Stimulated activated CD8-positive, alpha-beta memory T cell treated with anti-CD3 and anti-CD28 coated beads, Interleukin-7, amount 100 ng/mL, for 1 hour (primary cell): ENCODE measurements at regions not wholly inside any gene's neighbourhood (a gene's known extent, or its start where the extent isn't known, plus 50 kb on each side); places are given as distances from the start of the nearest gene placed in this dataset.
"Not testable (repeated sequence)": the region's sequence is repeated elsewhere in the genome, so short reads cannot be mapped to it uniquely, and the experiment has no call there.

ENCODE experiments used
- DNase-seq, 2 donors: peaks; one replicate each; pipeline ENCODE4 v3.0.0-alpha.2; 2020; ENCODE audit warnings: low read depth in 2 of 2

DNA sequence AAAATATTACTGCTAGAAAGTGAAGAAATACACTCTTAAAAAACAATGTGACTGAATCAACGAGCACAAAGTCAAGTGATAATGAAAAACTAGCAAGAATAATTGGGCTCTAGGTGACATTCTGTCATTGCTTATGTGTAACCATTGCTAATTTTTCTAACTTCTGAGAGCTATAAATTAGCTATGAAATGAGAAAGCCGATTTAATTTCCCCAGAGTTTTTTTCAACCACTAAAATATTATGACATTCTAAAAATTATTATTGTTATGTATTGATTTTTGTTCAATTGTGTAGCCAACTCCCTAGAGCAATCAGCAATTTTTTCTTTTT lies 458.6 kb upstream of the ATXN8OS start:
- DNase-seq: no peak

DNA sequence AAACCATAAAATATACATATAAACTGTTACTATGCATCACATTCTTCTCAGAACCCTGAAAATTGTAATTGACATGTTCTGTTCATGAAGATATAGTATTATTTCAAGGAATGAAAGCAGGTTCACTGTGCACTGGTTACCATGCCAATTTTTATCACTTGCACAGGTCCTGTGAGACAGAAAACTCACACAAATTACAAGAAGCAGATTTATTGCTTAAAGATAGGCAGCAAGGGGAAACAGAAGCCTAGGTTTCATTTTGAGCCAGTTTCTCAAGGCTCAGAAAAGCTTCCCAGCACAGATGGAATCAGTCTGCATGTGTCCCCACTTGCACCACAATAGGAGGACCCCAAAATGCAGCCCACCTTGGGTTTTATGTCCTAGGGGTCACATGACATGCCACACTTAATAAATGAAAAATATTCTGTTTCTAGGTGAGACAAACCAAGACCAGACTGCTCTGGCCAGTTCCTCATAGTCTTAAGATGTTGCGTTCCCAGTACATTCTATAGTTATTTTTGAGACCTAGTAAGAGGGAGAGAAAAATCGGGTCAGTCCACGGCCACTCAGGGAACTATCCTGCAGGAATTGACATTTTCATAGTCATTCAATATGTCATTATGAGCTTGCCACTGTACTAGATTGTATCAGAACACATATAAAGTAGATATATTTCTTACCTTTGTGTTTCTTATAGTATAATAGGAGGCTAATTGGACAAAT lies 459.1 kb upstream of the ATXN8OS start:
- no peak for DNase-seq

DNA sequence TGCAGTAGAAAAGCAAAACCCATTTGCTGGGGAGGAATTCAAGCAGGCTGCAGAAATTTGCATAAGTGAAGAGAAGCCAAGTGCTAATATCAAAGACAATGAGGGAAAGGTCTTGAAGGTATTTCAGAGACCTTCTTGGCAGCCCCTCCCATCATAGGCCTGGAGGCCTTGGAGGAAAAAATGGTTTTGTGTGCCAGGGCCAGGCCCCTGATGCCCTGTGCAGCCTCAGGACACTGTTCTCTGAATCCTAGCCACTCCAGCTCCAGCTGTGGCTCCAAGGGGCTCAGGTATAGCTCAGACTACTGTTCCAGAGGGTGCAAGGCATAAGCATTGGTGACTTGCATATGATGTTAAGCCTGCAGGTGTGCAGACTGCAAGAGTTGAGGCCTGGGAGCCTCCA lies 463.2 kb upstream of the ATXN8OS start:
- no peak for DNase-seq

DNA sequence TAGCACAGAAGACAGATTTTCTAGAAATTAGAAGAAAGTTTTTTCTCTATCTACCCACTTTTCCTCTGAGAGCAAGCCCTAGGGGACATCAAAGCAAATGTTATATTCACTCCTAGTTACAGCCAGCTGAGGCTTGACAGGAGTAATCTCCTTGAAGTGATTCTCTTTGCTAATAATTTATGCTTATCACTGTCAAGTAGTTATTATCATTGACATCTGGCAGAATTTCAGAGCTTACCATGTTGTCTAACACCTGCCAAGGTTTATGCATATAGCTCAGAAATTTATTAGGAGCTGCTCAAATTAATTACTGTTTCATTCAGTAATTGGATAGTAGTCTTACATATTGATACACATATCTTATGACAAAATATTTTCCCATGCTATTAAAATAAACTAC lies 465.9 kb upstream of the ATXN8OS start:
- DNase-seq: no peak

DNA sequence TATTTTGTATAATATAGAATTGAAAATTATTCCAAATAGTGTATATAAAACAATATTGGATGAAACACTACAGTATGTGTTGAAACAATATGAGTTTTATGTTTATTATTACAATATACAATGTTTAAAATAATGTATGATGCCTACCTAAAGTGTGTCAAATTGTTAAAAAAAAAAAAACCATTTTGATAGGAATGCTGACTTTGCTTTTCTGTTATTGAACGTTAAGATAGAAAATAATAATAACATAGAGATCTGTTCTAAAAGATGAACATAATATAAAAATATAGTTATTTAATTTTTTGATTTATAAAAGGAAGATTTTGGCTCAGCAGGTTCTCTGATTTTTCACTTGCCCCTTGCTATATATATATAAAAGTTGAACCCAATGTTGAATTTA lies 474.6 kb upstream of the ATXN8OS start:
- no peak for DNase-seq

DNA sequence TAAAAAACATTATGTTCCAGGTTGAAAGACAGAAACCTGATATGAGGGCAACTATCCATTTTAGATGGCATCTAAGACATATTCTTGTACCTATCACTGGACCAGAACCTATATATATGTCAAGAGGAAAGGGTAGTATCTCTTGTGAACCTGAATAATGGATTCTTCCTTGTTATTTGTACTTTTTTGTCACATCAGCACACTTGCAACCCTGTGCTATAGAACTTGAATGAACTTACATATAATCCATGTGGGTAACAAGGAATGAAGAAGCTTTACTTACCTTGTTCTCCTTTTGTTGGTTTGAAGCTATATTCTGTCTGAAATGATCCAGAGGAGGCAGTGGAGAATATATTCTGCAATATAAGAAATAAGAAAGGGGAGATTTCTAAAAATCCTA lies 483.7 kb upstream of the ATXN8OS start:
- DNase-seq: no peak

DNA sequence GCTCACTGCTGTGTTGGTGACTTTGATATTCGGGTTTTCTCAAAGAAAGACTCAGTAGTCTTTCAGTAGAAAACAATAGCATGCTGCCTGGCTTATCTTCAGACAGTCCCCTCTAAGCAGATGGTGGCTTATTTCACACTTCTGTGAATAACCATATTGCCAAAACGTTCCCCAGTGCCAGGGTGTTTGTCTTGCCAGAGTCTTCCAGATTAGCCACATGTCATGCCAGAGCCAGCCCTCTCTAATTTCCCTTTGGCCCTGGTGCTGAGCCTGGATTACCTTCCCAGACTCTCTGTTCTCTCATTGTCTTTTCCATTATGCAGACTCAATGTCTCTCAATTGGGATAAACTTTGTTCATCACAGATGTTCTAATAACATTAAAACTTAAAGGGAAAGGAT lies 488.0 kb upstream of the ATXN8OS start:
- no peak for DNase-seq

DNA sequence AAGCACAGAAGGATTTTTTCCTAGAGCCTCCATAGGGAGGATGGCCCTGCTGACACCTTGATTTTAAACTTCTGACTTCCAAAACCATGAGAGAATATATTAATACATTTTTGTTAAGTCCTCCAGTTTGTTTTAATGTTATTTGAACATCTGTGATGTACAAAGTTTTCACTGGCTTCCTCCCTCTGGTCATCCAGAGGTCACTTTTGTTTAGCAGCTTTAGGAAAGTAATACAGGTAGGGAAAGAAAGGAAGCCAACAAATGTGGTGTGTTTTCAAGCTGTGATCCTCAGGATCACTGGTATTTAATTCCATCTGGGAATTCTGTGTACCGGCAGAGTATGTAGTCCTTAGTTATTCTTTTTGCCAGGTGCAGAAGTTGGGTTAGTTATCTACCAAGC lies 488.8 kb upstream of the ATXN8OS start:
- DNase-seq: no peak

DNA sequence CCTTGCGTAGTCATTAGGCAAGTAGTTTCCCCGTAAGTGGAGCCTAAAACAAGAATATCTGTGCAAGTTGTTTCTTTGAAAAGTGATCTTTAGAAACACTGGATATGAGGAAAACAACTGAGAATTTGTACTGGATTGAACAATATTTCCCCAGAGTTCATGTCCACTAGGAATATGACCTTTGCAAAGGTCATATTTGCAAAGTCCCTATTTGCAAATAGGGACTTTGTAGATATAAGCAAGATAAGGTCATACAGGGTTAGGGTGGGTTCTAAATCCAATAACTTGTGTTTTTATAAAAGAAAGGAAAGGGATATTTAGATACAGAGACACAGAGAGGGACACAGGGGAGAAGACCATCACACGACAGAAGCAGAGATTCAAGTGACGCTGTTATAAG lies 489.2 kb upstream of the ATXN8OS start:
- no peak for DNase-seq

DNA sequence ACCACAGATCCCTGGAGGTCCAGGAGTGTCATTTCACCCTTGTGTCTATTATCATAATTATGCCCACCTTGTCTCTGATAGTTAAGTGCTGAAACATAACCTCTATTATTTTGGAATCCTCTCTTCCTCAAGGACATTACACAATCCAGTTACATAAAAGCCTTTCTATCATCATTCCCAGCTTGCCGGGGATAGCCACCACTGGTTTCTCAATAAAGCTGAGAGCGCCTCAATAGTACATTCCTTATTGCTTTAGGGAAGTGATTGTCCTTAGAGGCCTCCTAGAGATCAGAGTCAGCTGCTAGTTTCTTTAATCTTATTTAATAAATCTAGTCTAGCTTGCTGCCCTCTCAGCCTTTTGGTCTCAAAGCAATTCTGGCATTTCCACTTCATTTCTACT lies 490.0 kb upstream of the ATXN8OS start:
- DNase-seq: no peak

DNA sequence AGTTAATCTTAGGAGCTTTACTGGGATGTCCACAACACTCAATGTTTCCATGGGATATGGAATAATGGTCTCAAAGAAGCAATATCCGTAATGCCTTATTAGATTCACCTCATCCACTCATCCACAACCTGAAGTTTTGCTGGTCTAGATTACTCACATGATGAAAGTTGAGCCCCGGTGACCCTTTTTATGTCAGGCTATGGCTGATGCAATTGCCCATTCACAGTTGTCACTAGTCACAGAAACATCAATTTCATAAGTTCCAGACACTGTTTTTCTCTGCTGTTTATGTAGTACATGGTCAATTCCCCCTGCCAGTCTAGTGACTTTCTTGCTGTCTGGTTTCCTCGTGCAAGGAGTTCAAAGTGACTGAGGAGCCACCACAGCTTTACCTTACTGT lies 491.2 kb upstream of the ATXN8OS start:
- no peak for DNase-seq

DNA sequence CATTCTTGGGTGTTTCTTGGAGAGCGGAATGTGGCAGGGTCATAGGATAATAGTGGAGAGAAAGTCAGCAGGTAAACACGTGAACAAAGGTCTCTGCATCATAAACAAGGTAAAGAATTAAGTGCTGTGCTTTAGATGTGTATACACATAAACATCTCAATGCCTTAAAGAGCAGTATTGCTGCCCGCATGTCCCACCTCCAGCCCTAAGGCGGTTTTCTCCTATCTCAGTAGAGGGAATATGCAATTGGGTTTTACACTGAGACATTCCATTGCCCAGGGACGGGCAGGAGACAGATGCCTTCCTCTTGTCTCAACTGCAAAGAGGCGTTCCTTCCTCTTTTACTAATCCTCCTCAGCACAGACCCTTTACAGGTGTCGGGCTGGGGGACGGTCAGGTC lies 492.6 kb upstream of the ATXN8OS start:
- not testable (repeated sequence) for DNase-seq

DNA sequence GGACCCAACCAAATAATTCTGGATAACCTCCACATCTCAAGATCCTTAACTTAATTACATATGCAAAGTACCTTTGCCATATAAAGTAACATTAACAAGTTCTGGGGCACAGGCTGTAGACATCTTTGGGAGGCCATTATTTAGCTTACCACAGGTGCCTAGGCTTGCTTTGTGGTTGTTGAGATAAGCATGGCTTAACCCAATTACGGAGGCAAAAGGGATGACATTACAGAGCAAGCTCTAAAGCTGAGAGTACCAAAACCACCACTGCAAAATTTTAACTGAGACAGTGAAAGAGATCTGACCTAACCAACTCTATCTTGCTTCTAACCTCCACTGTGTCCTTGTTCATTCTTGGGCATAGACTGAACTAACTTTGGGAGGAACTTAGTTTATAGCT lies 502.9 kb upstream of the ATXN8OS start:
- no peak for DNase-seq

DNA sequence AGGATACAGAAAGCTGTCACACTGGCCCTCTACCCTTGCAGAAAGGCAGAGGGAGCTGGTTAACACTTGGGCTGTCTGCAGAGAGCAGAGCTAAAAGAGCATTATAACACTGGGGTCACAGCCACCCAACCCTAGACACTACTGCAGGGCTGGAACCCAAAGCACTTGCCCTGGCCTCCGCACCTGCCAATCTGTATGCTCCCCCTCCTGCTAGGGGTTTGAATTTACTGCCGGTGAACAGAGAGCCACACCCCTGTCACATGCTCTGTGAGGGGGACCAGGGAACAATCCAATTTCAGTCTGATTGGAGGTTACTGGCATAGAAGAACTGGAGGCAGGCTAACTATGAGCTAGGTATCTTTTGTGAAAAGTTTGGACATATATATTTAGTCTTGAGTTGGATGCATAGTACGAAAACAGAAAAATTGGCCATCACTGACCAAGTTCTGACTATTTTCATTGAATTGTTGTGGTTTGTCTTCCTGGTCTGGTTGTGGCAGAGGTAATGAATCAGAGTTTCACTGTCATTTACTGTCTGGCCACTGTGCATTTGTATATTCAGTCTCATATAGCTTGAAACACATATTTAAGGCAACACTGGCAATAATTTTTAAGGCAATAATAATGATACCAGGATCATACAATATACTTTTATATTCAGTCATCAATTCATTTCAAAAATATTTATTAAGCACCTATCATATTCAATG lies 504.3 kb upstream of the ATXN8OS start:
- no peak for DNase-seq

DNA sequence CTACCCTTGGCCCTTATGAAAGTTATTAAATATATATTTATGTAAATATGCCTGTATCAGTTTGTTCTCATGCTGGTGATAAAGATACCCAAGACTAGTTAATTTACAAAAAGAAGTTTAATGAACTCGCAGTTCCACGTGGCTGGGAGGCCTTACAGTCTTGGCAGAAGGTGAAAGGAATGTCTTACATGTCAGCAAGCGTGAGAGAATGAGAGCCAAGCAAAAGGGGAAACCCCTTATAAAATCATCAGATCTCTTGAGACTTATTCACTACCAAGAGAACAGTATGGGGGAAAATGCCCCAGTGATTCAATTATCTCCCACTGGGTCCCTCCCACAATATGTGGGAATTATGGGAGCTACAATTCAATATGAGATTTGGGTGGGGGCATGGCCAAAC lies 506.0 kb upstream of the ATXN8OS start:
- DNase-seq: no peak

DNA sequence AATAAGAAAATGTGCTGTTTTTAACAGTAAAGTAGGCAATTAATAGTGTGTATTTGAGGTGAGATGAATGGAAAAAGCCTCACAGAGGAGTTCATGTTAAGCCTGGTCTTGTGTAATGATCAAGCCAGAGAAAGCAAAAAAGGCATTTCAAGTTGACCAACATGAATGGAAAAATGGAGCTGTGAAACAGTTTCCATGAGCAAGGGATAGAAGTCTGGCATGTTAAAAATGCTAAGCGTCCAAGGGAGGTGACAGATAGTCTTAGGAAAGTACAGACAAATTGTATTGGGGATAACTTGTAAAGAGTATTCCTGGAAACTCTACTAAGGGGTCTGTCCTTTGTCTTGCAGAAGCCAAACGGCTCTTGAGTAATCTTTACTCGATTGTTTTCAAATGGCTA lies 506.8 kb upstream of the ATXN8OS start:
- no peak for DNase-seq

DNA sequence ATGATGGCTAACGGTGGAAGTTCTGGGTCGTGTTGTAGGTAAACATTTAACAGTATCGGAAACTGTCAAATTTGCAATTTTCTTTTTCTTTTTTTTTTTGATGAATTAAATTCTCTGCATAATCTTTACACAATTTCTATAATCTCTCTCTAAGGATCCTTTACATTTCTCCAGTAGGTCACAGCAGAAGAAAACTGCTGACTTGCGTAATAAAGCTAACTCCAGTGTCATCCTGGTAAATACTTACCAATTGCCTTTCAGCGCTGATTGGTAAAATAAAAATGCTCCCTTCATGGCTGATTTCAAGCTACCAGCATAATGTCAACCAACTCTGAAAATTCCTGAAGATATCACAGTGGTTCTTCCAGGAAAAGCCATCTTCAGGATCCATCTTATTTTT lies 510.5 kb upstream of the ATXN8OS start:
- no peak for DNase-seq

DNA sequence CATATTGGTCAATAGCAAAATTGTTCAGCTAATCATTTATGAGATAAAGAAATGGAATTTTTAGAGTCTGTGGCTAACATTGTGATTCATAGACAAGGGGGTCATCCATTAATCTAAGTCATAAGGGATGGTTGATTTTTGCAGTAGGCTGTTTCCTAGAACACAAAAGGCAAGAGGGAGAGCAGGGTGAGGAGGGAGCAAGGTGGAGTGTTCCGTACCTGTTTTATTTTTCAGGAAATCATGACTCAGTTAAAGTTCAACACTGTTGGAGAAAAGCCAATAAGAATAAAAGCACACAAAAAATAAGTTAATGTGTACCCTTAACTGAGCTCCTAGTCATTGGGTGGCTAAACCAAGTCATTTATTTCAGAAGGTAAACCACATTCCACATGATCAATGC lies 512.4 kb upstream of the ATXN8OS start:
- DNase-seq: no peak

DNA sequence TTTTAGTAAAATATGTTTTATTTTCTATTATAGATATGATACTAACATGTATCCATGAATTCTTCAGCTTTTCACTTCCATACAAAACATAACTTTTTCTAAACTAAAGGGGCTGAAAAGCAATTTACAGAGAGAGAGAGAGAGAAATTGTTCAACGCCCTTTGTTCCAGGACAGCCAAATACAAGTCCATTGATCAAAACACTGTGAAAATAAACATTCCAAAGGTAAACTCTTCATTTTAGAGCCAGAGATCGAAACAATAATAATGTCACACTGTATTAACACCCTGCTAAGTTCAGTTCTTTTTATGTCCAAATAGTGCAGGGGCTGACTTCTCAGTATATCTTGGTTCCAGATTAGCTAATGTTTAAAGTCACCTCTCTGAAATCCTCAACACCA lies 516.2 kb upstream of the ATXN8OS start:
- no peak for DNase-seq

DNA sequence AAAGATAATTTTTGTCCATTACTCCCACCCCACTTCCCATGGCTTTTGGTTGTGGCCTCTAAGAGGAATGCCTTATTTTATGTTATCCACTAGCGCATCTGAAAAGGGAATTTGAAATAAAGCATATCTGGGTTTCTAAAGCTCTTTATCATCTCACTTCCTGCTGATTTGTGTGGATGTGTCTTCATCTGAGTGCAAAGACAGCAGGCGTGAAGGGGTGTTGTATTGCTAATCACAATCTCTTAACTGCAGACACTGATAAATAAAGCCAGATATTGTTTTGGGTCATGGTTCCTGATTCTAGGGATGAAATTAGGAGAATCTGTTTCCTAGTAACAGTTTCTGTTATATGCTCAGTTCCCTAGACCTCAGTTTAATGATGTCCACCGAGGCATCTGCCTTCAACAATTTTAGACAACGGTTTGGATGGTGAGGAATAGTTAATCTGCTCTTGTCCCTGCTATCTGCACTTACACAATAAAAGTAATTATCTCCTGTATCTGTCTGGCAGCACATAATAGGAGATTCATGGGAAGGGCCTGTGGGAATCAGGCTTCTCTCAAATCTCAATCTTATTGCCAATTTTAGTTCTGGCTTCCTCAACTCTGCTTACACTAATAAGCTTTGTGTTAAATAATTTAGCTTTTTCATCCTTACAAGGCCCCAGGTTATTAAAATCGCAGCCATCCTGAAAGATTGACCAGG lies 517.9 kb upstream of the ATXN8OS start:
- DNase-seq: no peak

DNA sequence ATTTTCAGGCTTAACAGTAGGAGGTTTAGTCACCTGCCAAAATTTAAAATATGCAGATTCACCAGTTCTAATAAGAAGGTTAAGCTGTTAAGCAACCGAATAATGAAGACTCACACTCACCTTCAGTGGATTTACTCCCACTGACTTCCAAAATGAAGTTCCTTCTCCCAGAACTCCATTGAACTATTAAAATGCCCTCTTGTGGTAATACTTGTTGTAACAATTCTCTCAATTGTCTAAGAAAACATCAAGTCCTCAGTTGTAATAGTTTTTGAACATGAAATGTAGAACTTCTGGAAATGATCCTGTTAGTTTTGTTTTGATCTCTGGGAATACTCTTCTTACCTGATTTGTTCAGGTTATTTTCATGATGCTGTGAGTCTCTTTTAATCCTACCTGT lies 522.0 kb upstream of the ATXN8OS start:
- no peak for DNase-seq

DNA sequence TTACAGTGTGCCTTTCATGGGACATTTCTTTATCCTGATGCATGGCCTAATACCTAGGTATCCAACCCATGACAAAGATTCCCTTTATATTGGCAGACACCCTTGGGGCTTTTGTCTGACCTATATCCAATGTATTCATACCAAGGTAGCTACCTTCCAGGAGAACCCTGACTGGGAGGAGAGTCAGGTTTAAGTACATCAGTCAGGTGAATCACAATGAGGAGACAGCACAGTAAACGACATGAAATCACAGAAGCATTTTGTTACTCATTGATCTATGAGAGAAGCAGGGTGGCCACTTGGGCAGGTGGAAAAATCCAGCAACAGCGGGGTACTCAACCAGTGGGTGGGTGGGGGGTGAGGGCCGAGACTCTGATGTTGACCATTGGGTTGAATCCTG lies 527.4 kb upstream of the ATXN8OS start:
- no peak for DNase-seq

DNA sequence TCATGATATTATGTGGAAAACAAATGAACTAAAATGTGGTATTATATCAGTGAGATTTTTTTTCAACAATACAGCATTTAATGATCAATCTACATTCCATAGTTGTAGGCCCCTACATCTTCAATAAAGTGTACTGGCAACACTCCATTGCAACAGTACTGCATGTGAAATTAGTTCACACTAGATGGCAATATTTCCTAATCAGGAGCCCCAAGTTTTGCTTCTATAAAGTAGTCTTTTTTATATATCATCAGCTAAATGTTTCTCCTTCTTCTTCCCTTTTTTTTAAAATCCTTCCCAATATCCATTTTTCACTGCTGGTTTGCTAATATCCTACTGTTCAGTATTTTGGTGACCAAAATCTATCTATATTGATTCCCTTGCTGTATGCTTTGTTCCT lies 528.3 kb upstream of the ATXN8OS start:
- no peak for DNase-seq
